Neural crest cell (in vitro differentiated cells): ENCODE measurements at regions not wholly inside any gene's neighbourhood (a gene's known extent, or its start where the extent isn't known, plus 50 kb on each side); places are given as distances from the start of the nearest gene placed in this dataset.
A peak's percentile ranks its signal among the peaks of the same experiment; 100 is the strongest.

ENCODE experiments used
- DNase-seq: peaks from one replicate; pipeline ENCODE4 v3.0.0; 2021; ENCODE audit warnings: low read depth, mixed read lengths, low spot score
- H3K27ac Mint-ChIP-seq: one replicate; pipeline ENCODE4 v1.8.0; 2021; ENCODE audit warnings: mild to moderate bottlenecking, mixed read lengths; ENCODE audit not compliant: unreplicated experiment
- H3K27me3 Mint-ChIP-seq: 2 replicates; pipeline ENCODE4 v1.8.0; 2021; ENCODE audit warnings: low read depth, mild to moderate bottlenecking, mixed read lengths
- H3K36me3 Mint-ChIP-seq: 2 replicates; pipeline ENCODE4 v1.8.0; 2021; ENCODE audit warnings: low read depth, mild to moderate bottlenecking, mixed read lengths
- H3K4me1 Mint-ChIP-seq: 2 replicates; pipeline ENCODE4 v1.8.0; 2021; ENCODE audit warnings: mixed read lengths
- H3K4me3 Mint-ChIP-seq: one replicate; pipeline ENCODE4 v1.8.0; 2021; ENCODE audit warnings: mild to moderate bottlenecking, mixed read lengths
- H3K9me3 Mint-ChIP-seq: 2 replicates; pipeline ENCODE4 v1.8.0; 2021; ENCODE audit warnings: mixed read lengths
- CTCF ChIP-seq: fragments of 200-600 bp; sonication (generic); conservative IDR thresholded peaks from 2 replicates; pipeline ENCODE4 v1.5.0; 2021; ENCODE audit warnings: antibody characterized with exemption, mild to moderate bottlenecking

- no peak for TF ChIP-seq CTCF
- no peaks in the 10 kb centered on the region for H3K36me3 Mint-ChIP-seq
- H3K4me1 Mint-ChIP-seq: no peaks in the 10 kb centered on the region
- no peak overlapping the region for H3K27ac Mint-ChIP-seq
- peaks cover 3% of the 10 kb centered on the region for H3K27me3 Mint-ChIP-seq
- no peaks in the 10 kb centered on the region for H3K9me3 Mint-ChIP-seq
- no peak overlapping the region for H3K4me3 Mint-ChIP-seq
- no peak for DNase-seq
Observed at GRCh38 chr18:60534538-60534937, 162.0 kb upstream of the MC4R start.

GRCh38 chr18:60537074-60537473 is 164.5 kb upstream of the MC4R start:
- Mint-ChIP-seq H3K9me3 (no peaks in the 10 kb centered on the region), H3K27me3 (no peaks in the 10 kb centered on the region), H3K27ac (no peak overlapping the region), H3K4me3 (no peak overlapping the region), H3K4me1 (no peaks in the 10 kb centered on the region), H3K36me3 (no peaks in the 10 kb centered on the region)
- no peak for TF ChIP-seq CTCF
- DNase-seq: no peak

DNA sequence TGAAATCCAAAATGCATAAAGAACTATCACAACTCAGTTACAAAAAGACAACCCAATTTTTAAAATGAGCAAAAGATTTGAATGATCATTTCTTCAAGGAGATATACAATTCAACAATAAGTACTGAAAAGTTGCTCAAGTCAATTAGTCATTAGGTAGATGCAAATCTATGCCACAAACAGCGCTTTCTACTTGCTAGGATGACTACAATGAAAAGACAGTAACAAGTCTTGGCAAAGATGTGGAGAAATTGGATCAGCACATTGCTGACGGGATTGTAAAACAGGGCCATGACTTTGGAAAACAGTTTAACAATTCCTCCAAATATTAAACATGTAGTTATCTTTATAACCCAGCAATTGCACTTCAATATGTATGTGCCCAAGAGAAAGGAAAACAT is 166.3 kb upstream of the MC4R start:
- Mint-ChIP-seq H3K36me3 (no peaks in the 10 kb centered on the region), H3K4me3 (no peak overlapping the region), H3K27me3 (no peaks in the 10 kb centered on the region), H3K9me3 (no peaks in the 10 kb centered on the region), H3K27ac (no peak overlapping the region), H3K4me1 (no peaks in the 10 kb centered on the region)
- no peak for DNase-seq
- no peak for TF ChIP-seq CTCF

GRCh38 chr18:60541661-60542060 is 169.1 kb upstream of the MC4R start:
- no peaks in the 10 kb centered on the region for H3K36me3 Mint-ChIP-seq
- H3K4me3 Mint-ChIP-seq: no peak overlapping the region
- no peaks in the 10 kb centered on the region for H3K27me3 Mint-ChIP-seq
- H3K4me1 Mint-ChIP-seq: no peaks in the 10 kb centered on the region
- TF ChIP-seq CTCF: no peak
- H3K9me3 Mint-ChIP-seq: no peaks in the 10 kb centered on the region
- H3K27ac Mint-ChIP-seq: no peak overlapping the region
- no peak for DNase-seq

DNA sequence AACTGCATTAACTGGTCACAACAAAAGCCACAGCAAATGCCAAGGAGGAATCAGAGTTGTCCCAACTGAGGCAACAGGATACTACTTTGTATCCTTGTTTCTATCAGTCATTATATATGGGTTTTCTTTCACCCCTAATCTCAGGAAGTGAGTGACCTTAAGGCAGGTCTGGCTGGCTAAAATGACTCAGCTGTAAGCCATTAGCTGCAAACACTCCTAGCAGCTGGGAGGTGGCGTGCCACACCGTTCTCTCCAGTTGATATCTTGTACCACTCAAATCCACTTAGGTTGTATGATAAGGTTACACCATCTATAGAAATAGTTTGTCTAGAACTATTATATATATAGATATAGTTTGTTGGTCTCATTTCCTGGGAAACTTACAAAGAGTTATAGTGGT is 171.1 kb upstream of the MC4R start:
- Mint-ChIP-seq H3K36me3 (no peaks in the 10 kb centered on the region), H3K27ac (no peak overlapping the region), H3K4me1 (no peaks in the 10 kb centered on the region), H3K9me3 (no peaks in the 10 kb centered on the region), H3K4me3 (no peak overlapping the region), H3K27me3 (no peaks in the 10 kb centered on the region)
- DNase-seq: no peak
- TF ChIP-seq CTCF: no peak

GRCh38 chr18:60549338-60549960 is 176.9 kb upstream of the MC4R start:
- H3K4me3 Mint-ChIP-seq: no peak overlapping the region

More at GRCh38 chr18:60549338-60549960, 176.9 kb upstream of the MC4R start:
- no peaks in the 10 kb centered on the region for H3K36me3 Mint-ChIP-seq
- peak; percentile 28 for DNase-seq
- H3K27me3 Mint-ChIP-seq: no peaks in the 10 kb centered on the region
- H3K4me1 Mint-ChIP-seq: no peaks in the 10 kb centered on the region
- H3K27ac Mint-ChIP-seq: no peak overlapping the region
- H3K9me3 Mint-ChIP-seq: no peaks in the 10 kb centered on the region
- TF ChIP-seq CTCF: peak; percentile 94
